KOPT-K1 (cell line): ENCODE measurements at regions not wholly inside any gene's neighbourhood (a gene's known extent, or its start where the extent isn't known, plus 50 kb on each side); places are given as distances from the start of the nearest gene placed in this dataset.
"Not testable (repeated sequence)": the region's sequence is repeated elsewhere in the genome, so short reads cannot be mapped to it uniquely, and the experiment has no call there.

Experiments
- H3K27ac ChIP-seq: fragments of 200-600 bp; sonication (generic); 2 replicates; pipeline ENCODE4 v1.5.1; 2016; ENCODE audit warnings: antibody characterized with exemption, mild to moderate bottlenecking, low read depth, low read length; ENCODE audit not compliant: poor library complexity, severe bottlenecking
- H3K36me3 ChIP-seq: fragments of 200-600 bp; sonication (generic); 2 replicates; pipeline ENCODE4 v1.5.1; 2017; ENCODE audit warnings: antibody characterized with exemption, mild to moderate bottlenecking, low read length, moderate library complexity; ENCODE audit not compliant: insufficient read depth
- H3K9me3 ChIP-seq: fragments of 200-600 bp; sonication (generic); 2 replicates; pipeline ENCODE4 v1.5.1; 2017; ENCODE audit warnings: antibody characterized with exemption, low read length, mild to moderate bottlenecking; ENCODE audit not compliant: insufficient read depth, poor library complexity, severe bottlenecking

DNA sequence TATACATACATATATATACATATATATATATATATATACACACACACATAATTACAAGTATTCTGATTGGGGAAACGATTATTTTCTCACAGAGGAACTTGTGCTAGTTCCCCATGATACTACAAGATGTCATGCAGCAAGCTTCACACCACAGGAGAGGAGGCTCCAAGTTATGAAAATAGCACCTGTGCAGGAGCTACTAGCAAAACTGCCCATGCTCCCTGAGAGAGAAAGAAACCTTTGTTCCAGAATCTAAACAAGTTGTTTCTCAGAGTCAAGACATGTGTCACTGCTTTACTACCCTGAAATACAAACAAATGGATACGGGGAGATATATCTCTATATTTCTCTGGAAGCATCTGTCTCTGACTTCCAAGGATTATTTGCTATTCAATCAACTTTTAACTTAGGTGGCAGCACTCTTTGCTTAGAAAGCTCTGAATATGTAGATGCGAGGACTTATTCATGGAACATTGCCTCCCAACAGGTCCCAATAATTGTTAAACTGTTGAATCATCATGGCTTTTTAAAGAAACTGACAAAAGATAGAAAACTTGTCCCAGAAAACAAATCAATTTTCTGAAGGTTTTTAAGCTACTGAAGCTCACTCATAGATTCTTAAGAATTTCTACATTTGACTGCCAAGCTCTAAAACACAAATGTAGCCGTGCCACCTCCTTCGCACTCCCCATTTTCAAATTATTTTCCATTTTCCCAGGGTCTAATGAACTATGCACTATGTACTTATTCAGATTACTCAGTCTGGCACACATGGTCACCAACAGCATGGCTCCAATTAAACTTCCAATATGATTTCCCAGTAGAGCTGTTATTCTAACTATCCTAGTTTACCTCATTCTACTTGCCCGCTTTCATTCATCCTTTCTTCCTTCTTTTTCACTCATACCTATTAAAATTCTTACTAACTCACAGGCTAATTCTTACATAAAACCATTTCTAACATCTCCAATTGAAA is 929.1 kb downstream of the LTN1 start:
- Histone ChIP-seq H3K36me3 (no peaks in the 10 kb centered on the region), H3K9me3 (no peaks in the 10 kb centered on the region), H3K27ac (no peak overlapping the region)

DNA sequence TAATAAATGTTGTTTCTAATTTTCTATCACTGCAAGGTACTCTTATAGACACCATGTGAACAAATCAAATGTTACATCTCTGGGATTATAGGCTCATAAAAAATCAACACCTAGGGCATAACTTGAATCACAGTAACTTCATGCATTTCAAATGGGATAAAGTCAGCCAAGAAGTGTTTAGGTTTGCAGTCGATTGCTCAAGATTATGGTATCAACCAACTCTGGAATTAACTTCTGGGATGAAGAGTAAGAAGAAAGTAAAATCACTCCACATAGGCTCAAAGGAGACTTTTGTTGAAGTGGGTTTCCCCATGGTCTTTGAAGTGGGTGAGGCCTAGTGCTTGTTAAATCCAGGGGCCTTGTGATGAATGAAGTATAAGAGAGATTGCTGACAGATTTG is 939.7 kb downstream of the LTN1 start:
- H3K27ac ChIP-seq, H3K9me3 ChIP-seq, H3K36me3 ChIP-seq: not testable (repeated sequence)

DNA sequence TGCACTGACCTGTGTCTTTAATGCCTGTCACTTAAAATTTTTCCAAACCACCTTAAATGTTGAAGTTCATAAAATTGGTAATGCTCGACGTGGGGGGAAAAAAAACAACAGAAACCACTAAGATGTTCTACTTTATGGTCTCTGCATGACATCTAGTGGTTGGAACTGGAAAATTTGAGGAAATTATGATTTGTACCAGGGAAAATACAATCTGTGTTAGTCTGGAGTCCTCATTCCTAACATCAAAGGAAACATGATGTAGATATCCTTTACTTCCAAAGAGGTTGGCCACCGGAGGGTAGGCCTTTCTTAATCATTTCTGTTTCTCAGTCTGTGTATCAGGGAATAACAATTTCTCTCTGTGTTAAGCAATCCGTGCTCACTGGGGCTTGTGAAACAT is 941.0 kb downstream of the LTN1 start:
- H3K9me3 ChIP-seq, H3K27ac ChIP-seq, H3K36me3 ChIP-seq: not testable (repeated sequence)

- not testable (repeated sequence) for H3K9me3 ChIP-seq, H3K36me3 ChIP-seq, H3K27ac ChIP-seq
Measured at GRCh38 chr21:28035692-28036091, 957.0 kb downstream of the LTN1 start.

GRCh38 chr21:28034916-28035315 is 957.8 kb downstream of the LTN1 start:
- not testable (repeated sequence) for H3K36me3 ChIP-seq, H3K27ac ChIP-seq
- H3K9me3 ChIP-seq = peaks cover 14% of the 10 kb centered on the region

GRCh38 chr21:28034334-28034733 is 958.3 kb downstream of the LTN1 start:
- H3K27ac ChIP-seq, H3K36me3 ChIP-seq: not testable (repeated sequence)
- peaks cover 14% of the 10 kb centered on the region for H3K9me3 ChIP-seq

DNA sequence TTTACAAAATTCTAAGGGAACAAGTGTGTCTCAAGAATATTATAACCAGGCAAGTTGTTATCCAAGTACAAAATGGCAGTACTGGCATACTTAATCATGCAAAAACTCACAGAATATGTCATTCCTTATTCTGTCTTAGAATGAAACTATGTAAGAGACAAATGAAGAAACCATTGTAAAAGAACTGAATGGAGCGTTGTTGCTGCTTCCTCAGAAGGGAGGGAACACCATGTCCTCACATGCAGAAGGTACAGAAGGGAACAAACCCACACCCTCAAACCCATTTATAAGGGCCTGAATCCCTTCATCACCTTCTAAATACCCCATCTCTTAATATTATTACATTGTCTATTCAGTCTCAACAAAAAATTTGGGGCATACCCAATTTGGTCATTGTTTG is 960.0 kb downstream of the LTN1 start:
- H3K36me3 ChIP-seq, H3K27ac ChIP-seq: not testable (repeated sequence)
- peaks cover 14% of the 10 kb centered on the region for H3K9me3 ChIP-seq

- H3K27ac ChIP-seq, H3K36me3 ChIP-seq: not testable (repeated sequence)
- peaks cover 14% of the 10 kb centered on the region for H3K9me3 ChIP-seq
Measured at GRCh38 chr21:28031066-28031465, 961.6 kb downstream of the LTN1 start.

- Histone ChIP-seq H3K27ac (no peak overlapping the region), H3K36me3 (no peaks in the 10 kb centered on the region), H3K9me3 (peaks cover 2% of the 10 kb centered on the region)
Measured at GRCh38 chr21:28025111-28025510, 967.6 kb downstream of the LTN1 start.

- no peak overlapping the region for H3K27ac ChIP-seq
- no peaks in the 10 kb centered on the region for H3K36me3 ChIP-seq
- H3K9me3 ChIP-seq = no peaks in the 10 kb centered on the region
Measured at GRCh38 chr21:28018741-28019669, 973.7 kb downstream of the LTN1 start.

DNA sequence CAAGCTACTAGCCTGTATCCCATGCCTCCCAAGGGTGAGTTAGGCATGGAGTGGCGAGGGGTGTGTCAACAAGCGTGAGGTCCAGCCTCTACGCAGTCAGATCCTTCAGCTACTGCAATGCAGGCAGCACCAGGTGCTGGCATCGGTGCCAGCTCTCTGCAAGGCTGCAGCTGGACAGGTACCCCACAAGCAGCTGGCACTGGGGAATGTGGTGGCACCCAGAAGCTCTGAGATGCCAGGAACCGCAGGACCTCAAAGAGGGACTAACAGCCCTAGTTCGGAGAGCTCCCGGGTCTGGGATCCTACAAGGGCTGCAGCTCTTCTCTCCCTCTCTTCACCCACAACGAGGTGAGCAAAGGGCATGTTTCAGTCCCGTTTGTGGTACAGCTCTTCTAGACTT is 974.5 kb downstream of the LTN1 start:
- Histone ChIP-seq H3K27ac (no peak overlapping the region), H3K9me3 (no peaks in the 10 kb centered on the region), H3K36me3 (no peaks in the 10 kb centered on the region)

GRCh38 chr21:28016571-28016970 is 976.1 kb downstream of the LTN1 start:
- no peak overlapping the region for H3K27ac ChIP-seq
- H3K36me3 ChIP-seq = no peaks in the 10 kb centered on the region
- H3K9me3 ChIP-seq = no peaks in the 10 kb centered on the region

DNA sequence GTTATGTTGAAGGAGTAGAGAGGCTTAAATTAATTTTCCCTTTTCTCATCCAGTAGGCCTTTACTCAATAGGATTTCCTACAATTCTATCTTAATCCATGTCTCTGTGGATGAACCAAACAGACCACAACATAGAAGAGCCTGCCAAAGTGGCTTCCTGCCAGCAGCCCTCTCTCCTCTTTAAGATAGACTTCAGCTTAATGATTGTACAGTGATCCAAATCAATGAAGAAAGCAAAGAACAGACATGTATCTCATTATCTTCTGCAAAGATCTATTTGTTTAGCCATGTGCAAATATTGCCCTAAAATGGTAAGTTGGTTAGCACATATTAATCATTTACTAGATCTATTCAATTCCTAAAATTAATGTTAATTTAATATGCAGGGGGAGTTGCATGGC is 979.6 kb downstream of the LTN1 start:
- H3K36me3 ChIP-seq, H3K9me3 ChIP-seq, H3K27ac ChIP-seq: not testable (repeated sequence)

DNA sequence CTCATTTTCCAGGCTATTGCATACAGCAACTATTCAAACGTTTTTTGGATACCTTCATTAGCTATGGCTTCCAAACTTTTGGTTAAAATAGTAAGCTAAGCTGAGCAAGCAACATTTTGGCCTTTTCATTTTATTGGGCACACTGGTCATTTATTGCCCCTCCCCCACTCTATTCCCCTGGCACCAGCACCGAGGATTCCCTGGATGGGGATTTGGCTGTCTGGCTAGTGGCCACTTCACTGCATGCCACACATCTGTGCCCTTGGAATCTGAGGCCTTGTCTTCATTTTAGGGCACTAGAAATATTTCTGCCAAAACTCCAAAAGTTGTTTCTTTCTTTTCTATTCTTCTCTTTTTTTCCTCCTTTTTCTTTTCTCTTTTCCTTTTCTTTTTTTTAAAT is 980.7 kb downstream of the LTN1 start:
- not testable (repeated sequence) for H3K36me3 ChIP-seq, H3K27ac ChIP-seq, H3K9me3 ChIP-seq

- not testable (repeated sequence) for H3K27ac ChIP-seq, H3K9me3 ChIP-seq, H3K36me3 ChIP-seq
Measured at GRCh38 chr21:28008245-28008644, 984.4 kb downstream of the LTN1 start.
